HepG2 (cell line): ENCODE measurements at regions not wholly inside any gene's neighbourhood (a gene's known extent, or its start where the extent isn't known, plus 50 kb on each side); places are given as distances from the start of the nearest gene placed in this dataset.

Experiments used
- ATAC-seq: fragments of 200-7000 bp; cut with Tn5 transposase; 3 replicates; pipeline ENCODE4 v1.9.1; 2020; ENCODE audit warnings: mild to moderate bottlenecking, moderate library complexity
- BruUV-seq: library from RNA; stranded (reverse); fragments of 400-500 nt; replicated peaks from 2 replicates; lab custom pipeline; 2021; lab: Mats Ljungman, UMichigan
- CTCF ChIA-PET: fragments of 300-600 bp; formaldehyde crosslinking; extraction: SDS; loops from one replicate; lab custom pipeline; 2021; ENCODE audit warnings: low total read pairs, inconsistent platforms, low intra/inter-chr PET ratio; lab: Yijun Ruan, JAX
- POLR2A ChIA-PET: fragments of 350-600 bp; sonication (Branson Sonifier 250); formaldehyde crosslinking; loops from one replicate; lab custom pipeline; 2020; ENCODE audit warnings: antibody characterized with exemption, inconsistent platforms; lab: Yijun Ruan, JAX
- DNase-seq: peaks from one replicate; pipeline ENCODE4 v3.0.0-alpha.2; 2015; ENCODE audit warnings: low spot score
- FAIRE-seq: peaks from 3 replicates; lab custom pipeline; 2011; peaks lifted over from hg19 to GRCh38; lab: Jason Lieb, UNC
- H2AFZ ChIP-seq: one replicate; pipeline ENCODE4 v1.6.1; 2011; ENCODE audit warnings: low read length, inconsistent platforms
- H3K27ac ChIP-seq: fragments of 300-600 bp; 3 replicates; pipeline ENCODE4 v1.8.0; 2011; ENCODE audit warnings: mixed run types, mild to moderate bottlenecking, mixed read lengths, low read length, inconsistent platforms; ENCODE audit not compliant: insufficient read depth; ENCODE audit errors: extremely low read length
- H3K27me3 ChIP-seq, 2 experiments: fragments of 200-600 bp in 1 of 2; 2 replicates in 1 of 2; 3 replicates in 1 of 2; pipeline versions ENCODE4 v1.6.0 to v1.8.0; 2011; ENCODE audit warnings: low read length in 2 of 2, mild to moderate bottlenecking in 2 of 2, moderate library complexity in 2 of 2, inconsistent platforms in 1 of 2; ENCODE audit not compliant: insufficient read depth in 2 of 2, control insufficient read depth in 1 of 2
- H3K36me3 ChIP-seq, 2 experiments: fragments of 200-600 bp in 1 of 2; replicated peaks in 1 of 2; 2 replicates in 1 of 2; 3 replicates in 1 of 2; pipeline versions ENCODE4 v1.5.1 to v1.8.0; 2011; ENCODE audit warnings: low read length in 2 of 2, inconsistent platforms in 1 of 2; ENCODE audit not compliant: insufficient read depth in 2 of 2, control insufficient read depth in 1 of 2
- H3K4me1 ChIP-seq: 2 replicates; pipeline ENCODE4 v1.5.1; 2012; ENCODE audit warnings: low read length, inconsistent platforms; ENCODE audit not compliant: insufficient read depth
- H3K4me2 ChIP-seq: 2 replicates; pipeline ENCODE4 v1.6.0; 2011; ENCODE audit warnings: low read depth, low read length, inconsistent platforms
- H3K4me3 ChIP-seq, 3 experiments: fragments of 200-600 bp in 1 of 3; sonication (generic), shearing (Covaris generic) in 1 of 3; replicated peaks in 1 of 3; 2 replicates each; pipeline ENCODE4 v1.5.1; 2011 to 2016; ENCODE audit warnings: low read length in 3 of 3, inconsistent platforms in 2 of 3, low read depth in 2 of 3, mild to moderate bottlenecking in 2 of 3, control low read depth in 1 of 3, mixed read lengths in 1 of 3; ENCODE audit not compliant: insufficient read depth in 1 of 3
- H3K79me2 ChIP-seq: one replicate; pipeline ENCODE4 v1.6.1; 2011; ENCODE audit warnings: low read length, inconsistent platforms; ENCODE audit not compliant: insufficient read depth
- H3K9ac ChIP-seq: 2 replicates; pipeline ENCODE4 v1.6.0; 2011; ENCODE audit warnings: mild to moderate bottlenecking, low read depth, low read length, inconsistent platforms; ENCODE audit not compliant: insufficient read depth
- H3K9me3 ChIP-seq: 2 replicates; pipeline ENCODE4 v1.5.1; 2012; ENCODE audit warnings: mild to moderate bottlenecking, low read length
- H4K20me1 ChIP-seq: 2 replicates; pipeline ENCODE4 v1.6.0; 2011; ENCODE audit warnings: inconsistent platforms, mild to moderate bottlenecking, low read length, moderate library complexity; ENCODE audit not compliant: insufficient read depth
- ARHGAP35 ChIP-seq: sonication (generic); formaldehyde crosslinking; IDR thresholded peaks from 2 replicates; pipeline ENCODE4 v1.9.0; 2022; ENCODE audit warnings: mild to moderate bottlenecking, inconsistent platforms, moderate library complexity, missing genetic modification reagents, borderline replicate concordance
- HDAC1 ChIP-seq: sonication (generic); formaldehyde crosslinking; IDR thresholded peaks from 2 replicates; pipeline ENCODE4 v1.5.1; 2020; ENCODE audit warnings: mild to moderate bottlenecking, missing genetic modification reagents
- HNRNPL ChIP-seq: fragments of 200-400 bp; formaldehyde crosslinking; IDR thresholded peaks from 2 replicates; pipeline ENCODE4 v1.6.1; 2017; ENCODE audit warnings: mild to moderate bottlenecking, low read depth, low read length
- NR2F6 ChIP-seq, 2 experiments: IDR thresholded peaks; 2 replicates each; pipeline ENCODE4 v1.6.1; 2016; ENCODE audit warnings: antibody characterized with exemption in 1 of 2, mild to moderate bottlenecking in 1 of 2
- PCBP1 ChIP-seq: fragments of 200-400 bp; formaldehyde crosslinking; IDR thresholded peaks from 2 replicates; pipeline ENCODE4 v1.6.1; 2017; ENCODE audit warnings: mild to moderate bottlenecking, low read depth, low read length, borderline replicate concordance
- PHF5A ChIP-seq: IDR thresholded peaks from one replicate; pipeline ENCODE4 v1.6.1; 2018; ENCODE audit warnings: low read depth, missing genetic modification reagents; ENCODE audit not compliant: unreplicated experiment
- POLR2G ChIP-seq: fragments of 200-400 bp; formaldehyde crosslinking; IDR thresholded peaks from 2 replicates; pipeline ENCODE4 v1.6.1; 2018; ENCODE audit warnings: mild to moderate bottlenecking, low read depth, low read length, moderate library complexity
- SMAD3 ChIP-seq: sonication (generic); formaldehyde crosslinking; IDR thresholded peaks from 2 replicates; pipeline ENCODE4 v1.4.0; 2020; ENCODE audit warnings: missing genetic modification reagents
- TMF1 ChIP-seq: sonication (generic); formaldehyde crosslinking; IDR thresholded peaks from 2 replicates; pipeline ENCODE4 v1.8.1; 2022; ENCODE audit warnings: low read depth, missing genetic modification reagents
- TP53 ChIP-seq: sonication (generic); formaldehyde crosslinking; conservative IDR thresholded peaks from 2 replicates; pipeline ENCODE4 v1.4.0; 2020; ENCODE audit warnings: missing genetic modification reagents
- USF2 ChIP-seq, 2 experiments: sonication (generic) in 1 of 2; formaldehyde crosslinking in 1 of 2; IDR thresholded peaks; 2 replicates each; pipeline versions ENCODE4 v1.5.1 to v1.6.1; 2011 to 2020; ENCODE audit warnings: borderline replicate concordance in 1 of 2, low read depth in 1 of 2, low read length in 1 of 2, mild to moderate bottlenecking in 1 of 2, missing genetic modification reagents in 1 of 2, moderate library complexity in 1 of 2
- ZBTB33 ChIP-seq: sonication (generic); formaldehyde crosslinking; IDR thresholded peaks from 2 replicates; pipeline ENCODE4 v1.4.0; 2020; ENCODE audit warnings: missing genetic modification reagents
- ZBTB42 ChIP-seq: sonication (generic); formaldehyde crosslinking; IDR thresholded peaks from 2 replicates; pipeline ENCODE4 v1.5.0; 2020; ENCODE audit warnings: mild to moderate bottlenecking, missing genetic modification reagents
- ZBTB46 ChIP-seq: sonication (generic); formaldehyde crosslinking; IDR thresholded peaks from 2 replicates; pipeline ENCODE4 v1.4.0; 2020; ENCODE audit warnings: mild to moderate bottlenecking, missing genetic modification reagents, borderline replicate concordance
- ZFP41 ChIP-seq: sonication (generic); formaldehyde crosslinking; IDR thresholded peaks from 2 replicates; pipeline ENCODE4 v1.4.0; 2020; ENCODE audit warnings: mild to moderate bottlenecking, missing genetic modification reagents, borderline replicate concordance
- ZNF570 ChIP-seq: sonication (generic); formaldehyde crosslinking; IDR thresholded peaks from 2 replicates; pipeline ENCODE4 v1.4.0; 2020; ENCODE audit warnings: mild to moderate bottlenecking, missing genetic modification reagents, borderline replicate concordance
- WGBS: methylation state at CpG from one replicate; pipeline ENCODE4 v1.1.6; 2017; ENCODE audit warnings: low lambda C conversion rate; 5-methylcytosine and 5-hydroxymethylcytosine counted together
- in situ Hi-C: cut with HindIII; loops from 2 replicates; pipeline ENCODE4 v1.10.0; 2017; ENCODE audit warnings: low pct_unique_long_range_greater_than_20kb; ENCODE audit not compliant: extremely low pct_ligation_motif_present
- intact Hi-C: fragments of 100-400 bp; cut with micrococcal nuclease; formaldehyde crosslinking; loops from one replicate; pipeline ENCODE4 v1.10.0; 2022; ENCODE audit not compliant: unreplicated experiment

GRCh38 chr5:50580506-50580905 lies 85.9 kb upstream of the PARP8 start:
- Histone ChIP-seq H3K79me2 (no peaks in the 10 kb centered on the region), H3K36me3 (no peaks in the 10 kb centered on the region), H4K20me1 (no peaks in the 10 kb centered on the region), H3K27ac (no peak overlapping the region), H3K9me3 (peaks cover 39% of the 10 kb centered on the region), H3K4me2 (no peak overlapping the region), H3K27me3 (no peaks in the 10 kb centered on the region; a peak in 1 of 5 replicates), H3K4me1 (no peaks in the 10 kb centered on the region), H3K9ac (no peak overlapping the region), H2AFZ (no peak overlapping the region), H3K4me3 (no peak overlapping the region)
- CTCF ChIA-PET, result no interaction called here
- no TSS peak for BruUV-seq
- no peak for DNase-seq
- FAIRE-seq, result no peak
- under 1% methylated on average over 6 of the region's 6 CpGs for WGBS
- TF ChIP-seq HNRNPL (no peak), ZBTB46 (CRISPR knock-in tag) (no peak), ZFP41 (CRISPR knock-in tag) (no peak), PCBP1 (no peak), NR2F6 (IDR thresholded peaks at IDR 0.05) (no peak), NR2F6 (CRISPR knock-in tag; IDR thresholded peaks at IDR 0.05) (no peak), ZNF570 (CRISPR knock-in tag) (no peak), TP53 (no peak), ZBTB42 (CRISPR knock-in tag) (no peak), HDAC1 (CRISPR knock-in tag) (no peak), USF2 (IDR thresholded peaks at IDR 0.05; ENCODE audit: low read depth, low read length) (no peak), USF2 (CRISPR knock-in tag; IDR thresholded peaks at IDR 0.05; ENCODE audit: borderline replicate concordance) (no peak), ZBTB33 (CRISPR knock-in tag) (no peak), SMAD3 (no peak), TMF1 (CRISPR knock-in tag) (no peak), POLR2G (no peak), PHF5A (CRISPR knock-in tag) (no peak), ARHGAP35 (no peak)
- intact Hi-C loops, result no loop called here
- no peak for ATAC-seq
- in situ Hi-C loops, result no loop called here
- POLR2A ChIA-PET, result no interaction called here
